ENCODE measurements at regions not wholly inside any gene's neighbourhood (a gene's known extent, or its start where the extent isn't known, plus 50 kb on each side); places are given as distances from the start of the nearest gene placed in this dataset.

DNA sequence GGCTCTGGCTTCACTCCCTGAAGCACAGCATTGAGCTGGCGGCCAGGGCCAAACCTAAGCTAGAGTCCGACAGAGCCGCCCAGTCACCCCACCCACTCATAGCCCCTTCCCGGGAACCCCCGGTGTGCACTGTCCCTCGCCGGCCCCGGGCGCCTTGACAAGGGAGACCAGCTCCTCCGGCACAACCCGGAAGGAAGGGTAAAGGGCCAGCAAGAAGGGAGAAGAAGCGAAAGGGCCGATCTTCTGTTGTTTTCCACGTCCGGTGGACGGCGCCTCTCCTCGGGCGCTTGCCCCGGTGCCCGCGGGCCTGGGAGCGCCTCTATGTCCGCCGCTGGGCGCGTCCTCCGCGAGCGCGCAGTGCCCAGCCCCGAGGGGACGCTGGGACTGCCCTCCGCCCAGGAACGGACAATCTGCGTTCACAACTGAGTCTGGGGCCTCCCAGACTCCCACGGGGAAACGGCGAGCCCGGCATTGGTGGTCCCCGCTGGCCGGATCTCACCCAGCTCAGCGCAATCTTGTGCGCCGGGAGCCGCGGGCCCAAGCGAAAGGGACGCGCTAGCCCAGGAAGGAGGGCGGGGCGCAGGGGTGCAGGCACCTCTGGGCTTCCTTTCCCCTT lies 172.5 kb upstream of the MIR17HG start:
- DNase-seq = no peak

DNA sequence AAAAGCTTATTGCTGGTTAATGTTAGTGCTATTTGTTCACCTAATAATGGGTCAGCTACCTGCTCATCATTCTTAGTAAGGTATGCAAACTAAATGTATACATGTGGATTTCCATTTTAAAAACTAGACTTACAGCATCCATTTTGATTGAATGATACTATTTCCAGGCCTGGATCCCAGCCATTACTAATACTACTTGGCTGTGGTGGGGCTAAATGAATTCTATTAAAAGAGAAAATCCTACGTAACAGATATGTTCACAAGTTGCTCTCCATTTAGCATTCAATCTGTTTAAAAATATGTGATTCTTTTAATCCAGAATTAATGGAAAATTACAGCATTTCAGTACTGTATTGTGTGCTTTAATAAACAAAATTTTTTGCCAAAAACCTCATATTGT lies 169.4 kb upstream of the MIR17HG start:
- no peak for DNase-seq

DNA sequence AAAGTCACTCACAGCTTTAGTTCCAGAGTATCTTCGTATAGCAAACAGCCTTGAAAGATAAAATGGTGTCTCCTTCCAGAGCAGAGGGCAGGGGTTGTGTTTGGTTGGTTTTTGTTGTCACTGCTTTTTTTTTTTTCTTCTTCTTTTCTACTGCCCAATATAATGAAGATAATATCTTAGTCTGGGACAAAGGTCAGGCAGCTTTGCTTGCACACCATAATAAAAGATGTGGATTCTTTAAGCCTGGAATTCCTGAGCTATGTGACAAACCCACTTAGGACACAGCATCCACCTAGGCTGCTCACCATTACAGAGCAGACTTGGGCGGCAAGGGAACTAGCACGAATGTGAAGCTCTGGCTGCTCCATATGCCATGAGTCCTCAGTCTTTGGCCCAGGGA lies 165.6 kb upstream of the MIR17HG start:
- DNase-seq = no peak

DNA sequence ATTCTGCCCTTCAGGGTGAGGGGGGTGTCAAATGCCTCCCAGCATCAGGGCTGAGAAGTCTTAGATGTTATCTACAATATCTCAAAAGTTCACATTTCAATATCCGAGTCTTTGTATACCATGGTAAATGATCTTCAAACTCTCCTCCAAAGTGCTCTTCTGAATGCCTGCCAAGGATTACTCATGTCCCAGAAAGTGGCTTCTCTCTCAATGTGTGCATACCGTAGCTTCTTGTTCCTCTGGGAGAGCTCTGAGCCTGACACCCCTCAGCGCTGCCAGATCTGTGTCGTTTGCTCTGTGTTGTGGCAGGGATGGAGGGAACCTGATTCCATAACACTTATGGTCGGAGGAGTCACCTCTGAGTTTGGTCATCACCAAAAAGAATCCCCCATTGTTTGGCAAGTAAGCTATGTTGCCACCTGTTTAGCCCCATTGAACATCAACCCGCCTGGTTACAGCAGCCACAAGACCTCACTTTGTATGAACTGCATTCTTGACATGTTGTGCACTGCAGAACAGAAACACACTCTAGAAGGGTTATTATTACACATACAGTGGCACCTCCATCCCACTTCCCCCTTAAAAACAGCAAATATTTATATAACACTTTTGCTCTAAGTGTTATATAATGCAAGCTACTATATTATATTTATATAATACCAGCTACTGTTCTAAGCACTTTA lies 163.1 kb upstream of the MIR17HG start:
- no peak for DNase-seq

DNA sequence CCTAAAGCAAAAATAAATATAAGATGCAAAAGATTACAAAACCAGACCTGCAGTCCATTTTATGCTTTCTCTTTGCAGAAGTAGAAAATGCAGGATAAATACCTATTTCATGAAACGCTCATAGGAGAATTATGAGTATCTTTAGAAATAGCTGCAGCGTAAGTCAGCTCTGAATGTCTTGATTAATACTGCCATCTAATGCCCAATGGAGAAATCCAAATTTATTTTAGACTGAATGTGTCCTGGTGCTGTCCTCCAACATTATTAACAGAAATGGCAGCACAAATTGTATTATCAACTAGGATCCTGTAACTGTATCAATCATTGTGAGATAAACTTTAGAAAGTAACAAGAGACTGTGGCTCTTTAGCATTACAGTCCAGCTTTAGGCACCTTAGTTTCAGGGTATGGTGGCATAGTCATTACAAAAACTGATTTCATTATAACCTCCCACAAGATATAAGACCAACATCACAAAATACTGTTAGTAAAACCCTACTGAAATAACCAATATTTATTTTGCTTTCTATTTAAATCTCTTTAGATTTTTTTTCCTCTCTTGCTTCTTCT lies 162.1 kb upstream of the MIR17HG start:
- no peak for DNase-seq

DNA sequence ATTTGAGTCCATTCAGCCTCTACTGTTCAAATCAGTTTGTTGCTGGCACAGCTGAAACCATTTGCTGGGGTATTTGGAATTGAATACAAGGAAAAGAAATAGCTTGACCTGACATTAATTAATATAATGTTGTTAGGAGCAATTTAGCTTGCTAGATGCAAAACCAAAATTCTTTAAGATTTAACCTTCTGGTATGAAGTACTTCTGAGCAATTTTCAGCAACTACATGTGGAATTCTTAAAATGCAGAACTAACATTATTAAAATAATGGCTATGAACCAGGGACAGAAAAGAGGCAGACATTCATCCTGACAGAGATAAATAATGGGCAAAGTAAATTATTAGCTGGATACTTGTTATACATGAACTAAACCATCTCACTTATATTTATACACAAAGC lies 160.0 kb upstream of the MIR17HG start:
- DNase-seq = no peak

DNA sequence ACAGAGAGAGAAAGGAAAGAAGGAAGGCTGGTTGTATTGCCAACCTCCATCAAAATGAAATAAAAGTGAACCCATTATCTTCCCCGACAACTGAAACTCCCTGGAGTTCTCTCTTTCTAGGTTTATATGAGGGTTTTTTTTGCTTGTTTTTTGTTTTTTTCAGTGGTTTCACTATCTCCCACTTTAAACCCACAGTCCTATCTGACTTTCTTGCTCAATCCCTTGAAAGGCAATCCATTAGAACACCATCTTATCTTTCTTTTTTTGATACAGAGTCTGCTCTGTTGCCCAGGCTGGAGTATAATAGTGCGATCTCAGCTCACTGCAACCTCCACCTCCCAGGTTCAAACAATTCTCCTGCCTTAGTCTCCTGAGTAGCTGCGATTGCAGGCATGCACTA lies 158.0 kb upstream of the MIR17HG start:
- no peak for DNase-seq

DNA sequence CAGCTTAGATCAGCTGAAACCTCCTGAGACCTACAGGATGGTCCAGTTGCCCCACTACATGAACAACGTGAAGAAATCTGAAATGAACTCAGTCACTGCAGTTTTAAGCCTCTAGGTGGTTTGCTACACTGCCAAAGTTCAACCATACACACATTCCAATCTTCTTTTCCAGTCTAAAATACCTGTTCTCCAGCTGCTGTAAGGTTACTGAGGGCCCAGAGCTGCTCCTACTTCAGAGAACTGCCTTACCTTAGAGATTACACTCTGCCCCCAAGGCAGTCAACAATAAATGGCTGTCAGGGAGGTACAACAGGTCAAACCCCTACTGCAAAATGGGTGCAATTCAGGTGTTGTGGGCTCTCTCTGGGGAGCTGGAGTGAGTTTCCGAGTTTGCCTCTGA lies 154.1 kb upstream of the MIR17HG start:
- no peak for DNase-seq

DNA sequence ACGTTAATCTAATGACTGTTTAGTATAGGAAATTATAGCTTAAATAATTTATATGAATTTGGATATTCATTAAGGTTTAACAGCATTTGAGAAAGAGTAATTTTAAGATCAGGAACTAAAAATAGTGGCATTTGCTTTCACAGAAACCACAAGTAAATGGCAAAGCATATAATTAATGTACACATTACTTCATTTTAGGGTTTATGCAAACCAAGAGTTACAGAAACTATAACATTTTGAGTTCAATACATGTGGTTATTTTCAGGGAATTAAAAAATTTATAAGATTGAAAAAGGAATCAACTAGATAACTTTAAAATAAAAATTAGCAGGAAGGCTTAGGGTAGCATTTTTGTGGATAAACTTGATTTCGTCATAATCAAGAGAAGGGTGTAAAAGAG lies 151.7 kb upstream of the MIR17HG start:
- DNase-seq = no peak

DNA sequence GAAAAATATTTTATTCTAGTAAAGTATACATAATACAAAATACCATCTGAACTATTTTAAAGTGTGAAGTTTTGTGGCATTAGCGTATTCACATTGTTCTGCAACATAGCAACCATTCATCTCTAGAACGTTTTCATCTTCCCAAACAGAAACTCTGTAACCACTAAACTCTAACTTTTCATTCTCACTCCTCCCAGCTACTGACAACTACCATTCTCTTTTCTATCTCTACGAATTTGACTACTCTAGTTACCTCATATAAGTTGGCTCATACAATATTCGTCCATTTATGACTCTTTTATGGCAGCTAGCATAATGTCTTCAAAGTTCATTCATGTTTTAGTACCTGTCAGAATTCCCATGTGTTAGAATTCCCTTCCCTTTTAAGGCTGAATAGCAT lies 150.5 kb upstream of the MIR17HG start:
- no peak for DNase-seq

DNA sequence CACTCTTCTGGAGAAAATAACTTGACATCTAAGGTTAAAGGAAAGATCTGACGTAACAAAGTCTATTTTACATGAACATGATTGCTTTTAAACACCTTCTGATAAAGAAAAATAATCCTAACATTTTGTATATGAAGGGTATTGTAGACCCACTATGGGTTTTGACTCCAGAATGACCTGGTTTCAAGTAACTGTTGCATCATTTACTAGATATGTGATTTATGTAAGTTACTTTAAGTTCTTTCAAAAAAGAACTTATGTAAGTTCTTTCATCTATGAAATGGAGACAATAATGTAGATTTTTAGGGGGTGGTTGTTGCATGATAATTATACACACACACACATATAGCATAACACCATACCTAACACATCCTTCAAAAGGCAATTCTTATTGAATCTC lies 147.6 kb upstream of the MIR17HG start:
- no peak for DNase-seq

DNA sequence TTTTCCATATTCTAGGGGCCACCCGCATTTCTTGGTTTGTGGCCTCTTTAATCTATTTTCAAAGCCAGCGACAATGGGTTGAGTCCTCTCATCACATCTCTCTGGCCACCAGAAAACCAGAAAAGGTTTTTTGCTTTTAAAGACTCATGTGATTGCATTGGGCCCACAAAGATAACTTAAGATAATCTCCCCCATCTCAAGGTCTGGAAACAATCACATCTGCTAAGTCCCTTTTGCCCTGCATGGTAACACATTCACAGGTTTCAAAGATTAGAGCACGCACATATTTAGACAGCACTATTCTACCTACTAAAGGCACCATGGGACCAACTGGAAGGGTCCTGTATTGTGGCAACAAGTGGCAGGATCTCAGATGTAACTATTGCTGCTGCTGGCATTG lies 147.0 kb upstream of the MIR17HG start:
- DNase-seq = no peak

DNA sequence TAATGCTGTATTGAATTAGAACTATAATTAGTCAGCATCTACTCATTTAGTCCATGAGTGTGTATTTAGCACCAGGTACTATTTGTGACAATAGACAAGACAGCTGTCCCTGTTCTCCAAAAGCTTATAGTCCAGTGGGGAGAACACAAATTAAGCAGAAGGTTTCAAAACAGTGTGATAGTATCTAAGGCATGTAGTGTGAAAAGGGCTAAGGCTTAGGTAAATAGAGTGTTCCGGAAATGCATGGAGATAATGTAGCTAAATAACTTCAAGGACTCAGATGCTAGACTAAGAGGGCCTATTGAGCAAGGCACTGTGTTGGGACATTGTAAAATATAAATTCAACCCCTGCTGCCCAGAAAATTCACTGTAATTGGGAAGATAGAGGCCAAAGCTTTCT lies 144.1 kb upstream of the MIR17HG start:
- DNase-seq = no peak

DNA sequence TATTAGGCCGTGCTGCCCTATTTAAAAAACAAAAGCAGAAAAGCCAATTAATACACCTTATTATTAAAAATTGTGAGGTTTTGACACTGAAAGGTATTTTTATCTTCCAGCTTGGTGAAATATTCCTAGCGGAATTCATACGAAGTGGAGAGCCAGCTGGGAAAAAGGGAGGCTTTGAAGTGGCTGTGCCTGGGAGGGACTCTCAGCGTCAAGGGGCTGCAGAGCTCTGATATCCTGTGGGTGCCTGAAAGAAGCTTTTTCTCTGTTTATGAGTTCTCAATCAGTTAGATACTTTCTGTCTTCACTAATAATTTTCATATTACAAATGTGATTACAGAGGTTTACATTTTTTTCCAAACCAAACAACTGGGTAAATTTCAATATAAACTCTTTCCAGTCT lies 140.2 kb upstream of the MIR17HG start:
- no peak for DNase-seq

DNA sequence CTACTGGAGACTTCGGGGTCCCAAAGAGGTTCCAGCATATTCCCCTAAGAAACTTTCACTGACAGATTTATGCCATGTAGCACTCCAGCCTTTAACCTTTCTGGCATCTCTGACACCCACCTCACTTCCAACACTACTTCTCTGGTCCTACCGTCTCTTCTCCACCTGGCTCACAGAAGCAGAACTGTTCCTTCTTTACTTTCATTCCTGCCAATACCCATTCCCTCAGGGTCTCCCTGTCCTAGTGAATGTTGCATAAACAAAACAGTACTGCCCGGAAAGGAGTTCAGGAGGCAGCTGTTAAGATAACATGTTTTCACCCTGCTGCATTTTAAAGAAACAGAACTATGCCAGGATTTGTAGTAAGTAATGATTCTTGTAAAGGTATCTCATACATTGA lies 136.0 kb upstream of the MIR17HG start:
- DNase-seq = no peak

DNA sequence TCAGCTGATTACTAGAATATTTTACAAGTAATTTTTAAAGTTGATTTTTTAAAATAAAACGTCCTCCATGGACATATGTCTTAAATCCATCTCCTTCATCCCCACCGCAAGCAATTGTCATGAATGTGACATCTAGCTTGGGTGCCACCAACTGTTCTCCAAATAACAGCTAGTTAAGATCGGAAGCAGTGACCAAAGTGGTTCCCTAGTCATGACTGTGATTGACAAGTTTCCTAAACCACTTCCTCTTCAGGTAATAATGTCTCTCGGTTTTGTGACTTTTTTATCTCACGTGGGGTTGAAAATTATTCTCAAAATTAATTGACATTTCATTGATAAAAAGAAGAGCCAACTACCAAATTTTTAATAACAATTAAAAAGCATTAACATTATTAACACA lies 135.3 kb upstream of the MIR17HG start:
- no peak for DNase-seq

DNA sequence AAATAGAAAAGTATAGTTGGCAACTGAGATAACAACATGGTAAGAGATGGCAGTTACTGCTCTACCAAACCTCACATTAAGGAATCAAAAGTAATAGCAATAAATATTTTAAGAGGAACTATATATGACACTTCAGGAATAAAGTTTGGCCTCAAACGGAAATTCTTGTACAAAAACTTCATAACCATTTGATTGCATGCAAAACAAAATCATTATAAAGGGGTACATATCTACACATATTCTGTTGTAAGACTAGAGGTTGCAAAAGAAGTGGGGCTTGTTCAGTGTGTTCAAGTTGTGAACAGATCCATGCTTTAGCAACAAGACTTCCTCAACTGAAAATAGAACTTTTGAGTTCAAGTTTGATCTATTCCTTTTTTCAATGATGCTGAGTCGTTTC lies 133.5 kb upstream of the MIR17HG start:
- DNase-seq = no peak

DNA sequence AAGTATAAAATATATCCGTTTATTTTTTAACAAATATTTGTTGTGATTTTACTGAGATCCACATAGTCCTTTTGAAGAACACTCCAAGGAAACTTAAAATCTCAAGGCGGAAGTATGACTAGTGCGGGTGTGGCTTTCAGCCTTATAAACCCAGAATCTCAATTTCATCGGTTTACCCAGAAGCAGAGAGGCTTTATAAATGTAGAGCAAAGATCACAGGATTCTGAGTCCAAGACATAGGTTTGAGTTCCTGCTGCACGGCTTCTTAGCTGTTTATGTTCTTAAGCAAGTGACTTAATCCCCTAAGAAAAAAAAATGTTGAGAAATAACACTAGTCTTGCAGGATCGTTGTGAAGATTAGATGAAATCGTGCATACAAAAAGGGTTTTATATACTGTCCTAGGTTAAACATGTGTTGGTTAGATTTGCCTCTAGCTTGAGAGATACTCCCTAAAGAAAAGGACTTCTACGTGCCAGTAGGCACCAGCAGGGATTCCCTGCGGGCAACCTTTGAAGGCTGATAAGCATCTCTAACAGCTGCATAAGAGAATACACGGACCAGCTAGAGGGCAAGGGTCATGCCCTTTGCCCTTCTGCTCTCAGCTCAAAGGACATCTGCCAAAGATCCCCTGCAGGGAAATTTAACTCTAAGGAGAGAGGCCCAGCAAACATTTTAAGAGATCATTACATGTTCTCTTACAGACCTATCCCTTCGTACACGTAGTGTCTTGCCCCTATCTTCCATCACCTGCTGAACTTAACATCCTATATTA lies 130.4 kb upstream of the MIR17HG start:
- no peak for DNase-seq

DNA sequence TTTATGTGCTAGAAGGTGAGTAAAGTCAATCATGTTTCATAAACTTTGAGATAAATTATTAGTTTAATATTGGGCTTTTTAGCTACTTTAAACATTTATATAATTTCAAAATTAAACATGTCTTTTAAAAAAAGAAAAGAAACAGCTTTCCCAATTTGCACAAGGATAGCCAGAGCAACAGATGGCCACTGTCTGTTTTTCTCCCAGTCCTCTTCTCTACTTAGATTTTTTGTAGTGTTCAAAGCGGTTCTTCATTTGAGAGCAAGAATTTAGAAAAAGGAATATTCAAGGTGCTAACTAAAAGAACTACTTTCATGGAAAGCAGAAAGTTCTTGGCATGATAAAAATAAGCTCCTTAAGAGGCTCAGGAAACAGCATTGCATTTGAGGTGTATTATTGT lies 128.3 kb upstream of the MIR17HG start:
- no peak for DNase-seq

DNA sequence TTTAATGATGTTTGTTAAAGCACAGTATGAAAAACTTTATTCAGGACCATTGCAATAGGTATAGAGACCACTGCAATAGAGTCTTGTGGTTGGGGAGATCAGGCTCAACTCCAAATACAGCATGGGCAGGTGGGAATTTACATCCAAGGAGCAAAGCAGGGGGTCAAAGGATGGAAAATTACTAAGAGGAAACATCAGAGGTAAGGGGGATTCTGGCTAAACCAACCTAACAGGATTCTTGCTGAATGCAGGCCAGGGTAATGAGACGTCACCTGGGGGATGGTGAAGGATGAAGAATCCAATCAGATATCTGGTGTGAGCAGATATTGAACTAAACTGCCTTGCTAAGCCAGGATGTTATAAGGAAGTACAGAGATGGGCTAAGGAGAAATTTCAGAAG lies 126.6 kb upstream of the MIR17HG start:
- no peak for DNase-seq

DNA sequence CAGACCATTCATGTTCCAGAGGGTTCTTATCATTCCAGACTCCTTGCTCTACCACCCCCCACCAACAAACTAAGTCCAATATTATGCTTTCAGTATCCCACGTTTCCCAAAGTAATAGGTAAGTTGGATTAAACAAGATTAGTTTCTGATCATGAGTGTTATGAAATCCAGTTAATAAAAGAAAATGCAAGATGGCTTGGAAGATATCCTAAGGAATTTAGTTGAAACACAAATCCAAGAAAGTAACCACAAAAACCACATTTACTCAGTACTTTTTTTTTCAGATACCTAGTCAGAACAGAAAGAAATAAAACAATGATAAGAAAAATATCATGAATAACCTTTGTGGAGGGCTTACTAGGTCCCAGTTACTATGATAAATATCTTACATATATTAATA lies 119.4 kb upstream of the MIR17HG start:
- DNase-seq = no peak

DNA sequence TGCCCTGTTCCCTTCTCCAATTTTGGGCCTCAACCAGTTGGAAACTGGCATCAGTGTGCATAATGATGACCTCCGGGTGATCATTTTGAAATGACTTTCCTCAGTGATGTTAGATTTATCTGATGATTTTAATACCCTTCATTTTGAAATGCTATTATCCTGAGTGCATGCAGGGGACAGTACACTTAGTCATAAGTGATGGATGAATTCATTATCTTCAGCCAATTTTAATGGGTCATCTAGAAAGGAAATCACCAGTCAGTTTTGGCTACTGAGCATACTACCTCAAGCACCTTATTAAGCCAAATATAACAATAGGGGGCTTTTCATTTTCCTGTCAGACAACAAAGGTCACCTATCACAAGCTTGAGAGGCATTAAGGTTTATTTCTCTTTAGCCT lies 118.5 kb upstream of the MIR17HG start:
- DNase-seq = no peak

DNA sequence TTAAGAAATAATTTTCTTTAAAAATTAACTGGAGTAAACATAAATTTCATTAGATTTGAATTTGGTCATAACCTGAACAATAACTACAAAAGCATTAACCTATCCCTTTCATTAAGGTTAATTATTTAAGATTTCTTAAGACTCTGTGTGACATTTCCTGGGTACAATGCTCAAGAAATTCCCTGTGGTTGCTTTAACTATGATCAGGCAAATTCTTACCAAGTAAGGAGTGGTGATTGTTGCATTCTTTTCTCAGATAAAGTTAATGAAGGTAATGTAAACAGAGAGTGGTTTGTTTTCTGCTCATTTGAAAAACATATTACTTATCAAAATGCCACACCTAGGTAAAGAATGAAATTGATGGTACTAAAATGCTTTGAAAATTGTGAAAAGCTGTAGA lies 114.8 kb upstream of the MIR17HG start:
- DNase-seq = no peak

DNA sequence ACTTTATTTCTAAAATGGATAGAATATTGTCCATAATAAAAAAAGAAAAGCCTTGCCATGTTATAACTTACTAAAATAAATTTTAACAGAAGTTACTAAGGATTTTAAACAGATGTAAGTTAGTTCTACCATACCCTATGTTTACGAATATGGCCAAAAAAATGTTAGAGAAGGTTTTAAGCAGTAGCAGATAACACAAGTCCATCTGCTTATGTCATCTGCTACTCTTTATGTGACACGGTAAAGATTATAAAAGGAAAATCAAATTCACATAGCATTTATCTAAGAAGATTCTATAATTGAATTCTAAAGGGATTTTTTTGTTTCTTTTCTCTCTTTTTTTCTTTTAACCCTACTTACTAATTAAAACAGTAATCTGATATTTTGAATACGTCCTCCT lies 114.2 kb upstream of the MIR17HG start:
- DNase-seq = no peak
